Duodenal mucosa (tissue), 2 donors: ENCODE measurements at regions not wholly inside any gene's neighbourhood (a gene's known extent, or its start where the extent isn't known, plus 50 kb on each side); places are given as distances from the start of the nearest gene placed in this dataset.
"Not testable (repeated sequence)": the region's sequence is repeated elsewhere in the genome, so short reads cannot be mapped to it uniquely, and the experiment has no call there.

Experiments used
- H3K27ac ChIP-seq: one replicate; pipeline ENCODE4 v1.7.0; 2013; ENCODE audit warnings: low read depth, low read length
- H3K27me3 ChIP-seq, 2 donors: one replicate each; pipeline ENCODE4 v1.7.0; 2013; ENCODE audit warnings: low read length in 2 of 2, control low read depth in 1 of 2; ENCODE audit not compliant: insufficient read depth in 2 of 2, control insufficient read depth in 1 of 2
- H3K36me3 ChIP-seq, 2 donors: one replicate each; pipeline ENCODE4 v1.7.0; 2013; ENCODE audit warnings: low read length in 2 of 2, control low read depth in 1 of 2; ENCODE audit not compliant: insufficient read depth in 2 of 2, control insufficient read depth in 1 of 2
- H3K4me1 ChIP-seq, 2 donors: one replicate each; pipeline ENCODE4 v1.7.0; 2013; ENCODE audit warnings: low read length in 2 of 2, control low read depth in 1 of 2; ENCODE audit not compliant: insufficient read depth in 2 of 2, control insufficient read depth in 1 of 2
- H3K4me3 ChIP-seq, 2 donors: one replicate each; pipeline ENCODE4 v1.7.0; 2013; ENCODE audit warnings: low read length in 2 of 2, low read depth in 1 of 2
- H3K9ac ChIP-seq, 2 donors: one replicate each; pipeline ENCODE4 v1.7.0; 2013; ENCODE audit warnings: low read length in 2 of 2, low read depth in 1 of 2
- H3K9me3 ChIP-seq, 2 donors: one replicate each; pipeline ENCODE4 v1.7.0; 2013; ENCODE audit warnings: low read length in 2 of 2, control low read depth in 1 of 2; ENCODE audit not compliant: control insufficient read depth in 1 of 2

GRCh38 chr1:204775546-204775945 is 90.0 kb upstream of the LRRN2 start:
- H3K27me3 ChIP-seq: peaks cover 6 to 12% of the 10 kb centered on the region in 2 donors
- no peak overlapping the region for H3K9ac ChIP-seq
- no peaks in the 10 kb centered on the region for H3K9me3 ChIP-seq
- no peaks in the 10 kb centered on the region for H3K4me1 ChIP-seq
- H3K4me3 ChIP-seq: no peak overlapping the region
- H3K36me3 ChIP-seq: no peaks in the 10 kb centered on the region
- H3K27ac ChIP-seq: no peak overlapping the region

GRCh38 chr1:204777591-204777990 is 92.1 kb upstream of the LRRN2 start:
- H3K9ac ChIP-seq: no peak overlapping the region
- H3K9me3 ChIP-seq: no peaks in the 10 kb centered on the region
- H3K36me3 ChIP-seq: no peaks in the 10 kb centered on the region
- H3K4me3 ChIP-seq: no peak overlapping the region
- H3K27me3 ChIP-seq: peaks cover 6 to 12% of the 10 kb centered on the region in 2 donors
- H3K4me1 ChIP-seq: no peaks in the 10 kb centered on the region
- no peak overlapping the region for H3K27ac ChIP-seq

DNA sequence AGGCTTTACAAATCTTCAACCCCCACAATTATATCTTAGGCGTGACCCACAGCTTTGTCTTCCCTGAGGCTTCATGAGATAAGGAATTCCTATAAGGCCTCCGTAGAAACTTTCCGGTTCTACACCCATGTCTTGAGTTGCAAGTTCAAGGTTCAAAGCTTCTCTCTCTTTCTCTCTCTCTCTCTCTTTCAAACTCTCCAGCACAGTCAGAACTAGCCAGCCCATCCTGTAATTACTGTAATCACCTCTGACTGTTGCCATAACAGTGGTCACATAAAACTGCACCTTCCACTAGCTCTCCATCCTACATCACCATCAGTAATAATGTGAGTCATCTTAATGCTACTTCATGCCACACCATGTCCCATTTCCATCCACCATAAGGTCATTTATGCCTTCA is 90.0 kb upstream of the NFASC start:
- Histone ChIP-seq H3K4me3 (no peak overlapping the region), H3K36me3 (no peaks in the 10 kb centered on the region), H3K4me1 (no peaks in the 10 kb centered on the region), H3K27ac (no peak overlapping the region), H3K9me3 (no peaks in the 10 kb centered on the region), H3K27me3 (peaks cover 0 to 12% of the 10 kb centered on the region in 2 donors), H3K9ac (no peak overlapping the region)

GRCh38 chr1:204782118-204782700 is 88.5 kb upstream of the NFASC start:
- no peaks in the 10 kb centered on the region for H3K36me3 ChIP-seq
- no peaks in the 10 kb centered on the region for H3K4me1 ChIP-seq
- no peak overlapping the region for H3K9ac ChIP-seq
- H3K4me3 ChIP-seq: no peak overlapping the region
- no peaks in the 10 kb centered on the region for H3K9me3 ChIP-seq
- H3K27ac ChIP-seq: no peak overlapping the region
- H3K27me3 ChIP-seq: peaks cover 0 to under 1% of the 10 kb centered on the region in 2 donors

DNA sequence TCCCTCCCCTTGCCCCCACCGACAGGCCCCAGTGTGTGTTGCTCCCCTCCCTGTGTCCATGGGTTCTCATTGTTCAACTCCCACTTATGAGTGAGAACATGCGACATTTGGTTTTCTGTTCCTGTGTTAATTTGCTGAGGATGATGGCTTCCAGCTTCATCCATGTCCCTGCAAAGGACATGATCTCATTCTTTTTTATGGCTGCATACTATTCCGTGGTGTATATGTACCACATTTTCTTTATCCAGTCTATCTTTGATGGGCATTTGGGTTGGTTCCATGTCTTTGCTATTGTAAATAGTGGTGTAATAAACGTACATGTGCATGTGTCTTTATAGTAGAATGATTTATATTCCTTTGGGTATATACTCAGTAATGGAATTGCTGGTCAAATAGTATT is 85.6 kb upstream of the NFASC start:
- H3K4me1 ChIP-seq, H3K36me3 ChIP-seq, H3K4me3 ChIP-seq, H3K9ac ChIP-seq, H3K27me3 ChIP-seq, H3K27ac ChIP-seq, H3K9me3 ChIP-seq: not testable (repeated sequence)

GRCh38 chr1:204788470-204788869 is 82.2 kb upstream of the NFASC start:
- H3K4me1 ChIP-seq: no peaks in the 10 kb centered on the region
- H3K36me3 ChIP-seq: no peaks in the 10 kb centered on the region
- peaks cover 0 to 9% of the 10 kb centered on the region in 2 donors for H3K27me3 ChIP-seq
- no peaks in the 10 kb centered on the region for H3K9me3 ChIP-seq
- H3K4me3 ChIP-seq: no peak overlapping the region
- no peak overlapping the region for H3K27ac ChIP-seq
- no peak overlapping the region for H3K9ac ChIP-seq

GRCh38 chr1:204791453-204792353 is 79.0 kb upstream of the NFASC start:
- H3K4me1 ChIP-seq: no peaks in the 10 kb centered on the region
- H3K36me3 ChIP-seq: no peaks in the 10 kb centered on the region
- H3K27me3 ChIP-seq: peaks cover 0 to 9% of the 10 kb centered on the region in 2 donors
- no peak overlapping the region for H3K27ac ChIP-seq
- H3K9me3 ChIP-seq: no peaks in the 10 kb centered on the region
- H3K4me3 ChIP-seq: no peak overlapping the region
- no peak overlapping the region for H3K9ac ChIP-seq

GRCh38 chr1:204792354-204792692 is 78.3 kb upstream of the NFASC start:
- no peak overlapping the region for H3K9ac ChIP-seq
- no peaks in the 10 kb centered on the region for H3K36me3 ChIP-seq
- H3K27ac ChIP-seq: no peak overlapping the region
- no peaks in the 10 kb centered on the region for H3K4me1 ChIP-seq
- H3K27me3 ChIP-seq: peaks cover 0 to 9% of the 10 kb centered on the region in 2 donors
- H3K9me3 ChIP-seq: no peaks in the 10 kb centered on the region
- H3K4me3 ChIP-seq: no peak overlapping the region

DNA sequence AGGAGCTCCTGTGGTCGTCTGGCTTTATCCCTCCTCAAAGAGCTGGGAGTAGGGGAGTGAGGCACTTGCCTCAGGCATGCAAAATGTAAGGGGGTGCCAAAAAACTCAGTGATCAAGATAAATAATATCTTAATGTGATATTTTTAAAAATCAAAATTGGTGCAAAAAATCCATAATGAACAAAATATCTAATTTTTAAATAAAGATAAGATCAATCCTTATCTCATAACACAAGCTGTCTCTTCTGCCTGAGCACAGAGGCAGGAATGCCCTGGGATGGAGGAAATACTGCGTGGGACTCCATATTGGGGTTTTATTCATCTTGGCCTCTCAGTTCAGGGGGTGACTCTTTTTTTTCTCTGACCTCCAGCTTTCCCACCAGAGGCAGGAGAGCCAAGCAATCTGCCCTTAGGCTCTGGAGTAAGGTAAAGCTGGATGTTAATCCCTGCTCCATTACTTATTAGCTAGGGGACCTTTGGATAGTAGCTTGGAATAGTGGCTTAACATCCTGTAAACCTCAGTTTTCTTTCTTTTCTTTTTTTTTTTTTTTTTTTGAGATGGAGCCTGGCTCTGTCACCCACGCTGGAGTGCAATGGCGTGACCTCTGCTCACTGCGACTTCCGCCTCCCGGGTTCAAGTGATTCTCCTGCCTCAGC is 77.3 kb upstream of the NFASC start:
- no peaks in the 10 kb centered on the region for H3K4me1 ChIP-seq
- H3K9me3 ChIP-seq: no peaks in the 10 kb centered on the region
- peaks cover 0 to 9% of the 10 kb centered on the region in 2 donors for H3K27me3 ChIP-seq
- no peaks in the 10 kb centered on the region for H3K36me3 ChIP-seq
- no peak overlapping the region for H3K4me3 ChIP-seq
- no peak overlapping the region for H3K9ac ChIP-seq
- no peak overlapping the region for H3K27ac ChIP-seq

DNA sequence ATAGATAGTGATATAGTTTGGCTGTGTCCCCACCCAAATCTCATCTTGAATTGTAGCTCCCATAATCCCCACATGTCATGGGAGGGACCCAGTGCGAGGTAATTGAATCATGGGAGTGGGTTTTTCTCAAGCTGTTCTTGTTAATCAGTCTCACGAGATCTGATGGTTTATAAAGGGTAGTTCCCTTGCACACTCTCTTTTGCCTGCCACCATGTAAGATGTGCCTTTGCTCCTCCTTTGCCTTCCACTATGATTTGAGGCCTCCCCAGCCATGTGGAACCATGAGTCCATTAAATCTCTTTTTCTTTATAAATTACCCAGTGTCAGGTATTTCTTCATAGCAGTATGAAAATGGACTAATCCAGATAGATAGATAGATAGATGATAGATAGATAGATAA is 73.8 kb upstream of the NFASC start:
- H3K27ac ChIP-seq, H3K9ac ChIP-seq, H3K4me1 ChIP-seq, H3K27me3 ChIP-seq, H3K9me3 ChIP-seq, H3K36me3 ChIP-seq, H3K4me3 ChIP-seq: not testable (repeated sequence)
